Panc1 (cell line): ENCODE measurements at regions not wholly inside any gene's neighbourhood (a gene's known extent, or its start where the extent isn't known, plus 50 kb on each side); places are given as distances from the start of the nearest gene placed in this dataset.
"Not testable (repeated sequence)": the region's sequence is repeated elsewhere in the genome, so short reads cannot be mapped to it uniquely, and the experiment has no call there.

Source experiments
- ATAC-seq: fragments of 200-7000 bp; cut with Tn5 transposase; 2 replicates; pipeline ENCODE4 v1.9.1; 2020; ENCODE audit warnings: mild to moderate bottlenecking, moderate library complexity
- BruUV-seq: library from RNA; stranded (reverse); fragments of 400-500 nt; replicated peaks from 2 replicates; lab custom pipeline; 2021; lab: Mats Ljungman, UMichigan
- CTCF ChIA-PET: fragments of 300-600 bp; sonication (Branson Sonifier 250); formaldehyde crosslinking; loops from one replicate; lab custom pipeline; 2022; ENCODE audit warnings: antibody characterized with exemption; lab: Charles Lee
- POLR2A ChIA-PET: fragments of 300-600 bp; sonication (Branson Sonifier 250); formaldehyde crosslinking; loops from one replicate; lab custom pipeline; 2022; ENCODE audit warnings: antibody characterized with exemption; lab: Charles Lee
- DNase-seq: peaks from one replicate; pipeline ENCODE4 v3.0.0-alpha.2; 2010; ENCODE audit warnings: low read depth, low spot score
- H3K27ac ChIP-seq: 2 replicates; pipeline ENCODE4 v1.5.1; 2011; ENCODE audit warnings: mild to moderate bottlenecking, low read length, inconsistent platforms
- H3K27me3 ChIP-seq: fragments of 200-500 bp; sonication (Bioruptor generic); 2 replicates; pipeline ENCODE4 v1.6.0; 2014; ENCODE audit warnings: low read length, inconsistent platforms; ENCODE audit not compliant: control insufficient read depth, insufficient read depth
- H3K36me3 ChIP-seq: fragments of 200-500 bp; sonication (Bioruptor generic); 2 replicates; pipeline ENCODE4 v1.5.1; 2014; ENCODE audit warnings: inconsistent platforms, mild to moderate bottlenecking, low read length, moderate library complexity; ENCODE audit not compliant: control insufficient read depth, insufficient read depth
- H3K4me1 ChIP-seq: 2 replicates; pipeline ENCODE4 v1.5.1; 2011; ENCODE audit warnings: inconsistent platforms, mild to moderate bottlenecking, low read length, moderate library complexity; ENCODE audit not compliant: control insufficient read depth, insufficient read depth
- H3K4me3 ChIP-seq, 2 experiments: 2 replicates each; pipeline ENCODE4 v1.5.1; 2011 to 2012; ENCODE audit warnings: low read depth in 2 of 2, low read length in 2 of 2, mild to moderate bottlenecking in 2 of 2, inconsistent platforms in 1 of 2, moderate library complexity in 1 of 2
- H3K9me3 ChIP-seq: fragments of 200-500 bp; sonication (Bioruptor generic); 2 replicates; pipeline ENCODE4 v1.5.1; 2014; ENCODE audit warnings: low read depth, mild to moderate bottlenecking, inconsistent platforms, low read length, moderate library complexity; ENCODE audit not compliant: control insufficient read depth, insufficient read depth
- POLR2AphosphoS5 ChIP-seq: IDR thresholded peaks from 2 replicates; pipeline ENCODE4 v1.6.1; 2012; ENCODE audit warnings: mild to moderate bottlenecking, low read depth, low read length, moderate library complexity
- SIN3A ChIP-seq: IDR thresholded peaks from 2 replicates; pipeline ENCODE4 v1.6.1; 2012; ENCODE audit warnings: low read depth, mild to moderate bottlenecking, low read length, moderate library complexity, borderline replicate concordance; ENCODE audit not compliant: insufficient read depth
- TCF7L2 ChIP-seq: IDR thresholded peaks from 2 replicates; pipeline ENCODE4 v1.6.1; 2011; ENCODE audit warnings: mild to moderate bottlenecking, low read depth, low read length, inconsistent platforms
- in situ Hi-C: cut with HindIII; loops from 2 replicates; pipeline ENCODE4 v1.10.0; 2016; ENCODE audit warnings: low sequenced_read_pairs, low pct_unique_long_range_greater_than_20kb
- intact Hi-C: fragments of 100-400 bp; cut with micrococcal nuclease; formaldehyde crosslinking; loops from one replicate; pipeline ENCODE4 v1.10.0; 2022; ENCODE audit not compliant: unreplicated experiment
- TF ChIP-seq, protein P1 (sequence below), 2 experiments: IDR thresholded peaks; 2 replicates each; pipeline ENCODE4 v1.6.1; 2011 to 2012; ENCODE audit warnings: low read depth in 2 of 2, control low read depth in 1 of 2, low read length in 1 of 2, mild to moderate bottlenecking in 1 of 2, moderate library complexity in 1 of 2; ENCODE audit not compliant: insufficient read depth in 1 of 2
- TF ChIP-seq, protein P2 (sequence below): fragments of 450-650 bp; IDR thresholded peaks from 2 replicates; pipeline ENCODE4 v1.5.1; 2017; ENCODE audit warnings: mild to moderate bottlenecking

DNA sequence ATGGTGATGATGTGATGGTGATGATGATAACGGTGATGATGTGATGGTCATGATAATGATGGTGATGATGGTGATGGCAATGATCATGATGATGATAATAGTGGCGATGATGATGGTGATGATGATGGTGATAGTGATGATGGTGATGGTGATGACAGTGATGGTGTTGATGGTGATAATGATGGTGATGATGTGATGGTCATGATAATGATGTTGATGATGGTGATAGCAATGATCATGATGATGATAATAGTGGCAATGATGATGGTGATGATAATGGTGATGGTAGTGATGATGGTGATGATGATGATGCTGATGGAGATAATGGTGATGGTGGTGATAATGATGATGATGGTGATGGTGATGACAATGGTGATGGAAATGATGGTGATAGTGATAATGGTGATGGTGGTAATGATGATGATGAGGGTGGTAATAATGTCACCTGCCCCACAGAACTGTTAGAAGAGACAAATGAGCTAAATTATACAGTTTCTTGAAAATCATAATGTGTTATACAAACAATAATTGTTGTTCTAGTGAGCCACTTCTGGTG is 289.9 kb downstream of the ASMT start:
- H3K36me3 ChIP-seq, result no peaks in the 10 kb centered on the region
- ATAC-seq (no peak), DNase-seq (no peak)
- H3K4me3 ChIP-seq, result no peak overlapping the region
- BruUV-seq, result no TSS peak
- in situ Hi-C loops (no loop called here), intact Hi-C loops (no loop called here)
- no peak overlapping the region for H3K27ac ChIP-seq
- H3K4me1 ChIP-seq, result 0 out of 2 replicates have a peak, but pooled peaks cover 5% of the 10 kb centered on the region
- TF ChIP-seq SIN3A (no peak), POLR2AphosphoS5 (no peak), TCF7L2 (no peak)
- TF ChIP-seq, protein P1, sequence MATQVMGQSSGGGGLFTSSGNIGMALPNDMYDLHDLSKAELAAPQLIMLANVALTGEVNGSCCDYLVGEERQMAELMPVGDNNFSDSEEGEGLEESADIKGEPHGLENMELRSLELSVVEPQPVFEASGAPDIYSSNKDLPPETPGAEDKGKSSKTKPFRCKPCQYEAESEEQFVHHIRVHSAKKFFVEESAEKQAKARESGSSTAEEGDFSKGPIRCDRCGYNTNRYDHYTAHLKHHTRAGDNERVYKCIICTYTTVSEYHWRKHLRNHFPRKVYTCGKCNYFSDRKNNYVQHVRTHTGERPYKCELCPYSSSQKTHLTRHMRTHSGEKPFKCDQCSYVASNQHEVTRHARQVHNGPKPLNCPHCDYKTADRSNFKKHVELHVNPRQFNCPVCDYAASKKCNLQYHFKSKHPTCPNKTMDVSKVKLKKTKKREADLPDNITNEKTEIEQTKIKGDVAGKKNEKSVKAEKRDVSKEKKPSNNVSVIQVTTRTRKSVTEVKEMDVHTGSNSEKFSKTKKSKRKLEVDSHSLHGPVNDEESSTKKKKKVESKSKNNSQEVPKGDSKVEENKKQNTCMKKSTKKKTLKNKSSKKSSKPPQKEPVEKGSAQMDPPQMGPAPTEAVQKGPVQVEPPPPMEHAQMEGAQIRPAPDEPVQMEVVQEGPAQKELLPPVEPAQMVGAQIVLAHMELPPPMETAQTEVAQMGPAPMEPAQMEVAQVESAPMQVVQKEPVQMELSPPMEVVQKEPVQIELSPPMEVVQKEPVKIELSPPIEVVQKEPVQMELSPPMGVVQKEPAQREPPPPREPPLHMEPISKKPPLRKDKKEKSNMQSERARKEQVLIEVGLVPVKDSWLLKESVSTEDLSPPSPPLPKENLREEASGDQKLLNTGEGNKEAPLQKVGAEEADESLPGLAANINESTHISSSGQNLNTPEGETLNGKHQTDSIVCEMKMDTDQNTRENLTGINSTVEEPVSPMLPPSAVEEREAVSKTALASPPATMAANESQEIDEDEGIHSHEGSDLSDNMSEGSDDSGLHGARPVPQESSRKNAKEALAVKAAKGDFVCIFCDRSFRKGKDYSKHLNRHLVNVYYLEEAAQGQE (IDR thresholded peaks at IDR 0.05; ENCODE audit: insufficient read depth in 1 of 2, low read depth in 2 of 2, low read length in 1 of 2), result no peak
- TF ChIP-seq, protein P2, sequence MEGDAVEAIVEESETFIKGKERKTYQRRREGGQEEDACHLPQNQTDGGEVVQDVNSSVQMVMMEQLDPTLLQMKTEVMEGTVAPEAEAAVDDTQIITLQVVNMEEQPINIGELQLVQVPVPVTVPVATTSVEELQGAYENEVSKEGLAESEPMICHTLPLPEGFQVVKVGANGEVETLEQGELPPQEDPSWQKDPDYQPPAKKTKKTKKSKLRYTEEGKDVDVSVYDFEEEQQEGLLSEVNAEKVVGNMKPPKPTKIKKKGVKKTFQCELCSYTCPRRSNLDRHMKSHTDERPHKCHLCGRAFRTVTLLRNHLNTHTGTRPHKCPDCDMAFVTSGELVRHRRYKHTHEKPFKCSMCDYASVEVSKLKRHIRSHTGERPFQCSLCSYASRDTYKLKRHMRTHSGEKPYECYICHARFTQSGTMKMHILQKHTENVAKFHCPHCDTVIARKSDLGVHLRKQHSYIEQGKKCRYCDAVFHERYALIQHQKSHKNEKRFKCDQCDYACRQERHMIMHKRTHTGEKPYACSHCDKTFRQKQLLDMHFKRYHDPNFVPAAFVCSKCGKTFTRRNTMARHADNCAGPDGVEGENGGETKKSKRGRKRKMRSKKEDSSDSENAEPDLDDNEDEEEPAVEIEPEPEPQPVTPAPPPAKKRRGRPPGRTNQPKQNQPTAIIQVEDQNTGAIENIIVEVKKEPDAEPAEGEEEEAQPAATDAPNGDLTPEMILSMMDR, result no peak
- no peaks in the 10 kb centered on the region for H3K27me3 ChIP-seq
- CTCF ChIA-PET, result no interaction called here
- POLR2A ChIA-PET, result no interaction called here
- H3K9me3 ChIP-seq, result no peaks in the 10 kb centered on the region

DNA sequence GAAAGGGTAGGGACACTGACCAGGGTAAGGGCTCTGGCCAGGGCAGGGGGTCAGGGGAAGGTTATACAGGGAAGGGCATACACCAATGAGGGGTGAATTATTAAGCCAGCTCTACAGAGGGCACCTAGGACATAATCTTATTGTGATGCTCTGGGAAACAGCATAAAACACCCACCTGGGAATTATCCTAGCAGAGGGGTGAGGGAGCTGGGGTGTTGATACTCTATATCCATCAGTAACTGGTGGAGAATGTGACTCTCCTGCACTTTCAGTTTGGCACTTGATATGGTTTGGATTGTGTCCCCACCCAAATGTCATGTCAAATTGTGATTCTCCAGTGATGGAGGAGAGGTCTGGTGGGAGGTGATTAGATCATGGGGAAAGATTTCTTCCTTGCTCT is 291.2 kb downstream of the ASMT start:
- H3K27ac ChIP-seq, result no peak overlapping the region
- CTCF ChIA-PET, result no interaction called here
- POLR2A ChIA-PET, result no interaction called here
- ATAC-seq (no peak), DNase-seq (no peak)
- BruUV-seq, result no TSS peak
- intact Hi-C loops, result no loop called here
- H3K4me3 ChIP-seq, result no peak overlapping the region
- in situ Hi-C loops, result no loop called here
- 0 out of 2 replicates have a peak, but pooled peaks cover 5% of the 10 kb centered on the region for H3K4me1 ChIP-seq
- TF ChIP-seq SIN3A (no peak), TCF7L2 (no peak)
- no peaks in the 10 kb centered on the region for H3K9me3 ChIP-seq
- no peaks in the 10 kb centered on the region for H3K27me3 ChIP-seq
- H3K36me3 ChIP-seq, result no peaks in the 10 kb centered on the region

DNA sequence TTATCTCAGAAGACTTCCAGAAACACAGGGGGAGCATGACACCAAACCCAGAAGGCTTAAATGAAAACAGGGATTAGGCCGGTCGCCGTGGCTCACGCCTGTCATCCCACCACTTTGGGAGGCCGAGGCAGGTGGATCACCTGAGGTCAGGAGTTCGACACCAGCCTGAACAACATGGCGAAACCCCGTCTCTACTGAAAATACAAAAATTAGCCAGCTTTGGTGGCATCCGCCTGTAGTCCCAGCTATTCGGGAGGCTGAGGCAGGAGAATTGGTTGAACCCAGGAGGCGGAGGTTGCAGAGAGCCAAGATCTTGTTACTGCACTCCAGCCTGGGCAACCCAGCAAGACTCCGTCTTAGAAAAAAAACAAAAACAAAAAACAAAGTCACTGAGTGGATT is 294.1 kb downstream of the ASMT start:
- CTCF ChIA-PET, H3K4me3 ChIP-seq, H3K4me1 ChIP-seq, H3K9me3 ChIP-seq, H3K27me3 ChIP-seq, ATAC-seq, in situ Hi-C loops, BruUV-seq, DNase-seq, intact Hi-C loops, H3K36me3 ChIP-seq, POLR2A ChIA-PET, H3K27ac ChIP-seq: not testable (repeated sequence)
